ENCODE measurements at regions not wholly inside any gene's neighbourhood (a gene's known extent, or its start where the extent isn't known, plus 50 kb on each side); places are given as distances from the start of the nearest gene placed in this dataset.

- TF ChIP-seq PATZ1 (CRISPR knock-in tag; IDR thresholded peaks at IDR 0.05; ENCODE audit: borderline replicate concordance): no peak
- no peak for TF ChIP-seq ZFP3 (CRISPR knock-in tag; IDR thresholded peaks at IDR 0.05)
- no peak for TF ChIP-seq ZNF8 (CRISPR knock-in tag; IDR thresholded peaks at IDR 0.05)
- TF ChIP-seq ZNF565 (CRISPR knock-in tag; conservative IDR thresholded peaks at IDR 0.05; ENCODE audit: low read depth): no peak
- no peak for TF ChIP-seq TOX (CRISPR knock-in tag; IDR thresholded peaks at IDR 0.05; ENCODE audit: borderline replicate concordance)
- no peak for TF ChIP-seq POU6F1 (CRISPR knock-in tag; IDR thresholded peaks at IDR 0.05; ENCODE audit: borderline replicate concordance, low read depth)
- no peak for TF ChIP-seq ZNF70 (CRISPR knock-in tag; IDR thresholded peaks at IDR 0.05)
- no peak for TF ChIP-seq ISL1 (CRISPR knock-in tag; IDR thresholded peaks at IDR 0.05)
- no peak for TF ChIP-seq ARNTL (CRISPR knock-in tag; IDR thresholded peaks at IDR 0.05; ENCODE audit: borderline replicate concordance, low read depth)
- no peak for TF ChIP-seq CSDC2 (CRISPR knock-in tag; IDR thresholded peaks at IDR 0.05)
- TF ChIP-seq TSHZ2 (CRISPR knock-in tag; IDR thresholded peaks at IDR 0.05): no peak
- no peak for TF ChIP-seq CREB5 (CRISPR knock-in tag; IDR thresholded peaks at IDR 0.05; ENCODE audit: low read depth)
These were observed 190.4 kb downstream of the MIAT start for GRCh38 chr22:26847816-26848215.
